NT2/D1 (cell line): ENCODE measurements at regions not wholly inside any gene's neighbourhood (a gene's known extent, or its start where the extent isn't known, plus 50 kb on each side); places are given as distances from the start of the nearest gene placed in this dataset.

Experiments
- DNase-seq: peaks from one replicate; pipeline ENCODE4 v3.0.0-alpha.2; 2011; ENCODE audit warnings: low read depth, low spot score
- H3K27me3 ChIP-seq: 2 replicates; pipeline ENCODE4 v1.6.0; 2011; ENCODE audit warnings: mild to moderate bottlenecking; ENCODE audit not compliant: insufficient read length, insufficient read depth
- H3K36me3 ChIP-seq: 2 replicates; pipeline ENCODE4 v1.6.1; 2011; ENCODE audit warnings: mild to moderate bottlenecking, low read length, mixed read lengths; ENCODE audit not compliant: insufficient read depth, insufficient read length
- H3K4me1 ChIP-seq: 2 replicates; pipeline ENCODE4 v1.5.1; 2011; ENCODE audit not compliant: insufficient read depth, insufficient read length
- H3K4me3 ChIP-seq: 2 replicates; pipeline ENCODE4 v1.5.1; 2011; ENCODE audit warnings: low read depth; ENCODE audit not compliant: insufficient read length
- H3K9ac ChIP-seq: 2 replicates; pipeline ENCODE4 v1.6.0; 2011; ENCODE audit warnings: low read depth; ENCODE audit not compliant: insufficient read length
- H3K9me3 ChIP-seq: 2 replicates; pipeline ENCODE4 v1.5.1; 2011; ENCODE audit warnings: mild to moderate bottlenecking, low read length; ENCODE audit not compliant: insufficient read depth
- SUZ12 ChIP-seq: IDR thresholded peaks from 2 replicates; pipeline ENCODE4 v1.6.1; 2011; ENCODE audit not compliant: insufficient read length, insufficient read depth; ENCODE audit errors: extremely low read depth
- YY1 ChIP-seq: IDR thresholded peaks from 2 replicates; pipeline ENCODE4 v1.6.1; 2011; ENCODE audit not compliant: insufficient read length, insufficient read depth
- ZNF274 ChIP-seq: IDR thresholded peaks from 2 replicates; pipeline ENCODE4 v1.6.1; 2011; ENCODE audit warnings: mild to moderate bottlenecking, low read depth, low read length

GRCh38 chr2:186032930-186033329, 294.3 kb downstream of the FSIP2 start:
- H3K9me3 ChIP-seq = no peaks in the 10 kb centered on the region
- no peak overlapping the region for H3K4me3 ChIP-seq
- DNase-seq = no peak
- no peak for TF ChIP-seq ZNF274
- TF ChIP-seq SUZ12 = no peak
- TF ChIP-seq YY1 = no peak
- H3K36me3 ChIP-seq = no peaks in the 10 kb centered on the region
- no peaks in the 10 kb centered on the region for H3K4me1 ChIP-seq
- H3K9ac ChIP-seq = no peak overlapping the region
- H3K27me3 ChIP-seq = no peaks in the 10 kb centered on the region

DNA sequence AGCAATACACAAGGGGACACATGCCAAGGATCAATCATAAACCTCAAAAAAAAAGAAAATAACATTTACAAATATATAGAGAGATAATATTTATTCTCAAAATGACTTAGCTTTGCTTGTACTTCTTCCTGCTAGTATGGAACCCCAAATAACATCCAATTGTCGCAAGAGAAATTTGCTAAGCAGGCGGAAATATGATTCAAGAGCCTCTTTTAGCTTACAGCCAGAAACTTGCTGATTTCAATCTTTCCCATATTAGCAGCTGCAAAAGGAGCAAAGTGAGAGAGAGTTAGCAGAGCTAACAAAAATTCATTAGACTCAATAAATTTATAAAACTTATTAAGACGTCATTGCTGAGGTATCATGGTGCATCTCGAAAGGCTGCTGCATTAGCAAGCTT, 294.9 kb downstream of the FSIP2 start:
- no peaks in the 10 kb centered on the region for H3K4me1 ChIP-seq
- H3K9me3 ChIP-seq = no peaks in the 10 kb centered on the region
- DNase-seq = no peak
- H3K27me3 ChIP-seq = no peaks in the 10 kb centered on the region
- H3K36me3 ChIP-seq = no peaks in the 10 kb centered on the region
- TF ChIP-seq ZNF274 = no peak
- TF ChIP-seq YY1 = no peak
- TF ChIP-seq SUZ12 = no peak
- no peak overlapping the region for H3K4me3 ChIP-seq
- H3K9ac ChIP-seq = no peak overlapping the region

DNA sequence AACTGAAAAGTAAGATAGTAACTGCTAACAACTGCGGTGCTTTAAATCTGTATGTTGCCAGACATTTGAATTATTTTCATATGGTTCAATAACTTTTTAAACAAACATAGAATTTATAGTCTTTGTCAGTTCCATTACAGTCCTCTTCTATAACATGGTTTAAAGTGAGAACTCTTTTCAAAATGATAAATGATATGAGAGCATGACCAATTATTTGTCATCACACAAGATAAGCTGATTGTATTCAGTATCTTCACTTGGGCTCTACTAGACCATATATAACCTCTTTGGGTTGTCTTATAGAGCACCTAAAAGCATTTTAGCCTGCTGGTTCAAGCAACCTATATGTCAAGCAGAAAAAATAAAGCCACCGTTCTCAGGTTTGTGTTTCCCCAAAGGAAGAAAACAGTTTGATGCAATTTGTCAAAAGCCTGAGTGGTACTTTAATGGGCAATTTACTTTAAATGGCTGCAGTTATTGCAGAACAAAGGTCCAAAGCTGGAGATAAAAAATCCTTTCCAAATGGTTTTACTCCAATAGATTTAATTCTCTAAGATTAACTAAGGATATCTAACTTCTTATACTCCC, 298.4 kb downstream of the FSIP2 start:
- no peaks in the 10 kb centered on the region for H3K4me1 ChIP-seq
- H3K4me3 ChIP-seq = no peak overlapping the region
- no peaks in the 10 kb centered on the region for H3K9me3 ChIP-seq
- DNase-seq = no peak
- H3K27me3 ChIP-seq = no peaks in the 10 kb centered on the region
- H3K9ac ChIP-seq = no peak overlapping the region
- H3K36me3 ChIP-seq = no peaks in the 10 kb centered on the region
- no peak for TF ChIP-seq SUZ12
- no peak for TF ChIP-seq ZNF274
- no peak for TF ChIP-seq YY1

DNA sequence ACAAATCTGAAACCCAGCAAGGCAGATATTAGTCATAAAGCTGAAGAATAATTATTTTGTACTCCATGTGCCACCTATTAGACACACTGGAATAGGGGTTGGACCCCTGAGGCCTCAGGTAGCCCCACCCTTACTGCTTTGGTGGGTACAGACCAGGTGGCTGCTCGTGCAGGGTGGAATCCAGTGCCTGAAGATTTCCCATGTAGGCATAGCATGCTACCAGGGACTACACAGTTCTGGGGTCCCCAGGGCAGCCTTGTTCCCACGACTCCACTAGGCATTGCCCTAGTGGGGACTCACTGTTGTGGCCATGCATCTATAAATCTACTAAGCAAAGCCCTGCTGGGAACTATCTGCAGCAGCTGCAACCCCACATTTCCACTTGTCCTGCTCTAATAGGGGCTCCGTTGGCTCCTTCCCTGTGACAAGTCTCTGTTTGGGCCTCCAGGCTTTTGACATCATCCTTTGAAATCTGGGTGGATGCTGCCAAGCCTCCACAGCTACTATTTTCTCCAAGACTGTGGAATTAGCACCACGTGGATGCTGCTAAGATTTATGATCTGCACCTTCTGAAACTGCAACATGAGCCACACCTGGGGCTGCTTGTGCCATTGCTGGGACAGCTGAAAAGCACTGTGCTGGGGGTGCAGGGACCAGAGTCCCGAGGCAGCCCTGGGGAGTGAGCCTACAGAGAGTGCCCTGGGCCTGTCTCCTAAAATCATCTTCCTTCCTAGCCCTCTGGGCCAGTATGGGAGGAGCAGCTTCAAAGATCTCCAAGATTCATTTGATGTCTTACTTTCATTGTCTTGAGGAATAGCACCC, 303.8 kb downstream of the FSIP2 start:
- TF ChIP-seq ZNF274 = no peak
- TF ChIP-seq SUZ12 = no peak
- TF ChIP-seq YY1 = no peak
- no peaks in the 10 kb centered on the region for H3K9me3 ChIP-seq
- no peak overlapping the region for H3K9ac ChIP-seq
- DNase-seq = no peak
- no peaks in the 10 kb centered on the region for H3K27me3 ChIP-seq
- H3K36me3 ChIP-seq = no peaks in the 10 kb centered on the region
- H3K4me1 ChIP-seq = no peaks in the 10 kb centered on the region
- H3K4me3 ChIP-seq = no peak overlapping the region

DNA sequence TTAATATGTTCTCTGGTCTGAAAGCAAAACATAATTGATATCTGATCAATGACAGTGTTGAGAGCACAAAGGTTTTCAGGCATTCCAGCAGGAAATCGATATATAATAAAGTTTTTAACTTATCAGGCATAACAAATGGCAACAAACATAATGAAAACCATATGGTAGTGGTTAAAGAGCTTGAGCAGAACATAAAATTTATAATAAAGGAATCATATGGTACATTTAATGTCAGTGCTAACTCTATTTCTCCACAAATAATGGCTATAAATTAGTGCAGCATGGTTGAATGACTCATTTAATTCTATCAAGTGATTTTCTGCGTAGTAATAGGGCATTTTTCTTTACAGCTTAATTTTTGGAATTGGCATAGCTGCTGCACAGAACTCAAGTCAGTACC, 306.2 kb downstream of the FSIP2 start:
- Histone ChIP-seq H3K36me3 (no peaks in the 10 kb centered on the region), H3K27me3 (no peaks in the 10 kb centered on the region), H3K4me1 (no peaks in the 10 kb centered on the region), H3K9me3 (no peaks in the 10 kb centered on the region), H3K9ac (no peak overlapping the region), H3K4me3 (no peak overlapping the region)
- DNase-seq = no peak
- TF ChIP-seq ZNF274 = no peak
- TF ChIP-seq YY1 = no peak
- no peak for TF ChIP-seq SUZ12

DNA sequence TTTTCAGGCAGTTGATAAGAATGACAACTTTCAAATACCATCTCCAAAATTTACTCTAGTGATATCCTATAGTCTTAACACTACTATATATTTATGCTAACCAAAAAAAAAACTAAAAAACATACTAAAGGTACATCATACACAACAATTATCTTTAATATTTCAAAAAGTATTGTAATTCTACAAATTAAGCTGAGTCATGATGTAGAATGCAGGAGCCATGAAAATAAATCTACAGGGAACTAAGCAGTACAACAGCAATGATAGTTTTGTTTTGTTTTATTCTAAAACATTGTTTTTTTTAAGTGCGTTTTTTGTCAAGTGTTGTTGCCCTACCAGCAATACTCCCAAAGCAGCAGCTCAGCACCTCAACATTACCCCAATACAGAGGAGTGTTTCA, 314.3 kb downstream of the FSIP2 start:
- Histone ChIP-seq H3K27me3 (no peaks in the 10 kb centered on the region), H3K4me3 (no peak overlapping the region), H3K36me3 (no peaks in the 10 kb centered on the region), H3K9me3 (no peaks in the 10 kb centered on the region), H3K4me1 (no peaks in the 10 kb centered on the region), H3K9ac (no peak overlapping the region)
- no peak for DNase-seq
- TF ChIP-seq ZNF274 = no peak
- no peak for TF ChIP-seq SUZ12
- no peak for TF ChIP-seq YY1

DNA sequence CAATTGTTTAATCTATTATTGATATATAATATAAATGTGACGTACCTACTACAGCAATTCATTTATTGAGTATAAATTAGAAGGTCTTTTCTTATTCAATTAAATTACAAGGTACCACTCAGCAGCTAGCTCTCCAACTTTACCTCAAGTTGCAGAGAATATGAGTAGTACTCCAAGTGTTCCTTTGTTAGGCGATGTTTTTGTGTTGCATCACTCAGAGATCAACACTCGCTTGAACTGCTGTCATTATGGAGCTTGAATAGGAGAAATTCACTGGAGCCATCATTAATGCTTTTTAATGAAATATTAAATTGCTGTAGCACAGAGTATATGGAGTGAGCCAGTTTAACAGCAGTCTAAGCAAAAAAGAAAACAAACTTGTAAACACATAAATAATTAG, 320.0 kb downstream of the FSIP2 start:
- DNase-seq = no peak

More for the DNA sequence above, 320.0 kb downstream of the FSIP2 start:
- Histone ChIP-seq H3K4me1 (no peaks in the 10 kb centered on the region), H3K27me3 (no peaks in the 10 kb centered on the region), H3K36me3 (no peaks in the 10 kb centered on the region), H3K9ac (no peak overlapping the region), H3K4me3 (no peak overlapping the region), H3K9me3 (no peaks in the 10 kb centered on the region)
- no peak for TF ChIP-seq YY1
- no peak for TF ChIP-seq ZNF274
- no peak for TF ChIP-seq SUZ12
